ENCODE measurements at regions not wholly inside any gene's neighbourhood (a gene's known extent, or its start where the extent isn't known, plus 50 kb on each side); places are given as distances from the start of the nearest gene placed in this dataset.

GRCh38 chr6:56902641-56903464, 52.1 kb upstream of the BEND6 start:
- TF ChIP-seq CTCF (IDR thresholded peaks at IDR 0.05), result peak in 2 of 3 donors; percentile 18 to 29
- no peak for TF ChIP-seq POLR2A (IDR thresholded peaks at IDR 0.05)
